HG03457 (cell line): ENCODE measurements at regions not wholly inside any gene's neighbourhood (a gene's known extent, or its start where the extent isn't known, plus 50 kb on each side); places are given as distances from the start of the nearest gene placed in this dataset.
"Not testable (repeated sequence)": the region's sequence is repeated elsewhere in the genome, so short reads cannot be mapped to it uniquely, and the experiment has no call there.

Experiments
- ATAC-seq: cut with Tn5 transposase; IDR thresholded peaks from one replicate; pipeline ENCODE4 v1.9.1; 2021; ENCODE audit warnings: moderate number of reproducible peaks; ENCODE audit not compliant: unreplicated experiment

DNA sequence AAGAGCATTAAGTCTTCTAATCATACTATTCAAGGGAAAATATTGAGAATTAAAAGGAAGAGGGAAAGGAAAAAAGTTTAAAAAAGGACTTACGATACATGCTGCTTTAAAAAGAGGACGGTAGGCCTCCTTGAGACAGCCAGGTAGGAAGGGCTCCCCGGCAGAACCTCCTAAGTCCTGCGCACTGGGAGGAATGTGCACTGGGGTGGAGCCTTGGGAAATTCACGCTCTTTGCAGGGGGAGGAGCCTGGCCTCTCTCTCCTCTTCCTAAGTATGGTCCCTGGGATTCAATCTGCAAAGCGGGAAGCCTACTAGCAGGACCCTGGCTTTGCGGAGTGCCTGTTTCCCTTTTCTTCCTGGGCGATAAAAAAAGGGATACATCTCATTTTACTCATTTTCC is 553.0 kb downstream of the RPS29 start:
- no peak for ATAC-seq

DNA sequence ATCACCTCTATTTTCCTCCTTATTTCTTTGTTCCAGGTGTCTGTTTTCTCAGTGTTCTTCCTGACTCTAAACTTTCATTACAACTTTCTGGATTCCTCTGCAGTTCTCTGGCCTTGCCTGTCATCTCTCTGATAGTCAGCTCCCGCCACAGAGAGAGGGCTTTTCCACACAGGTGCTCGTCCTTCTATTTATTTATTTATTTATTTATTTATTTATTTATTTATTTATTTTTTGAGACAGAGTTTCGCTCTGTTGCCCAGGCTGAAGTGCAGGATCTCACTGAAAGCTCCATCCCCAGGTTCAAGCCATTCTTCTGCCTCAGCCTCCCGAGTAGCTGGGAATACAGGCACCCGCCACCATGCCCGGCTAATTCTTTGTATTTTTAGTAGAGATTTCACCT is 554.5 kb downstream of the RPS29 start:
- ATAC-seq = not testable (repeated sequence)

DNA sequence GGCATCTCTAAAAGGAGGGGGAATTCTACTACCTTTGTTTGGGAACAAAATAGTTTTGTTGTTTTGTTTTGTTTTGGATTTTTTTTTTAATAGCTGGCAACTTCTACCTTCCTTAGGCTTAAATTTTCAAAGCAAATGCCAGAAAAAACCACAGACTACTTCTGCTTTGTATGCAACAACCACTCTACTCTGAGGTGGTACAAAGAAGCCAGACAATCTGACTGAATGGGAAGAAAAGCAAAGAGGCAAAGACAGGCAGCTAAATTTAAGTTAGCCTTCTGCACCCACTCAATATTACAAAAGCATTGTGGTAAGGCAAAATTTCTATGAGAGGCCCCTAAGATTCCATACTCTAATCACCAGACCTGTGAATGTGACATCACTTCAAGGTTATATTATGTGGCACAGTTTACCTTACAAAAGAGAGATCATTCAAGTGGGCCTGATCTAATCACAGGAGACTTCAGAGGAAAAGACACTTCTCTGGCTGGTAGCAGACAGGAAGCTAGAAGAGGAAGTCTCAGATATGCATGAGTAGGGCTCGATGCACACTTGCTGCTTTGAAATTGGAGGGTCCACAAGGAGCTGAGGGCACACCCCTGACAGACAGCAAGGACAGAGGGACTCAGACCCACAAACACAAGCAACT is 566.6 kb downstream of the RPS29 start:
- no peak for ATAC-seq

- ATAC-seq = no peak
Observed at GRCh38 chr14:49017447-49017846, 568.7 kb downstream of the RPS29 start.

DNA sequence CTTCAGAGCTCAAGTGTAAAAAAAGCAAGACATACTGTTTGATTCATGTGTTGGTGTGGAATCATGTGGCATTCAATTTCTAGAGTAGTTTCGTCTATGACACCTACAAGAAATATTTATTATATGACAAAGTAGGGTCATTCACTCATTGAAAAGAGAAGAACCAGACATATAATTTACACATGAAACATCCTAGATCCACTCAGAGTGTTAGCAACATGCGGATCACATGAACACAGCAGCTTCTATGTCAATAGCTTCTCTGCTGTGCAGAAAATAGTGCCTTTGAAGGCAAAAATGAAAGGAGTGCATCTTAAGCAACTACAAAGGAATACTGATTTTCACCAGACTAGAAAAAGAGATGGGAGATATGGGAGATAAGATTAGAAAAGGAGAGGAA is 569.8 kb downstream of the RPS29 start:
- ATAC-seq = no peak

DNA sequence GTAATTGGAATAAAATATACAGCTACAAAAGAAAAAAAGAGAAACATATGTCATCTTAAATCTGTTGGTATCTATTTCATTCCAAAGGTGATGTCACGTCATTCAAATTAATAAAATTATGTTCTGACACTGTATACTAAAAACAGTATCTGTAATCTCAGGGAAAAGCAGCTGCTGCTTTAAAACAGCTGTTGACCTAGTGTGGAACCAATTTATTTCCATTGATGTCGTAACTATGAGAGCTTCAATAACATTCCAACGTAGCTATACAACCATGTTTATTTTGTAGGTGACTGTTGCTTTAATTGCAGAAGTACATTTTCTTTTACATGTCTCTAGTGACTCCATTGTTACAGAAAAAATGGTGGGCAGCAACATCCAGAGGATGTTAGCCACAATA is 571.7 kb downstream of the RPS29 start:
- ATAC-seq = no peak

DNA sequence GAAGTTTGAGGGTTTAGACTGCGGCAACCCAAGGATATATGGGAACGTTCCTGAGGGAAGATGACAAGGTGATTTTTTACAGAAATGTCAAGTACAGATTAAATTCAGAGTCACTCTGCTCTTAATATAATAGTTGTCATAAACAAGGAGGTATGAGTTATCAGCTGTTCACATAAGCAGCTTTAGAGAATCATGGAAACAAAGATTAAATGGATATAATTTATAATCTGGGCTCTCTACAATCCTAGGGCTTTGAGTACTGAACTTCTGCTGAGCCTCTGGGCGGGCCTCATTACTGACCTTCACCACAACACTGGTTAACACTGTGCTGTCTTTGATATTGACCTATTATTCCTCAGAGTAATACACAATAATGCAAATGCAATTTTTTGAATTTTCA is 577.8 kb downstream of the RPS29 start:
- ATAC-seq = no peak

DNA sequence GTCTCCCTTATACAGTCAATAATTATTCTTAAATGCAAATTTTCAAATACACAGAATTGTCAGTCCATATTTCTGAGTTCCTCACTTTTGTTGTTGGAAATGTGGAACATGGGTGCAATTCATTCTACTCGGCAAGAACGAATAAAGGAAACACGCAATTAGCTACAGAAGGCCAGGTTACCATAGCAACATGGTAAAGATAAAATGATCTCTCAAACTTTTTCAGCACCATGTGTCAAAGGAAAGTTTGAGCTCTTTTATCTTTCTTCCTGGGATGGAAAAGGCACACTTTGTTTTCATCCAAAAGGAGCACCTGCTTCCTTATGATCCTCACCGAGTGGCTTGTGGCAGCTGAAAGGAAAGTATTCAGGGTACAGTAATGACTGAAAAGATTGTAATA is 595.0 kb downstream of the RPS29 start:
- no peak for ATAC-seq

GRCh38 chr14:48983351-48983888 is 602.8 kb downstream of the RPS29 start:
- no peak for ATAC-seq

DNA sequence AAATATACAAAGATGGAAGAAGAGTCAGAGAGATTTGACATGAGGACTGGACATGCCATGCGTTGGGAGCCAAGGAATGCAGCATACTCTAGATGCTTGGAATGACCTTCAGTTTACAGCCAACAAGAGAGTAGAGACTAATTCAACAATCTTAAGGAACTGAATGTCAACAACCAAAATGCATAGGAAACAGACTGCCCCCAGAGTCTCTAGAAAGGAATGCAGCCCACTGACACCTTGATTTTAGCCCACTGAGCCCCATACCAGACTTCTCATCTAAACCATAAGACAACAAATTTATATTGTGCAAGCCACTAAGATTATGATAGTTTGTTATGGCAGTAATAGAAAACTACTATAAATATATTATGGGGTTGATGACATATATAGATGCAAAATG is 611.2 kb downstream of the RPS29 start:
- no peak for ATAC-seq

DNA sequence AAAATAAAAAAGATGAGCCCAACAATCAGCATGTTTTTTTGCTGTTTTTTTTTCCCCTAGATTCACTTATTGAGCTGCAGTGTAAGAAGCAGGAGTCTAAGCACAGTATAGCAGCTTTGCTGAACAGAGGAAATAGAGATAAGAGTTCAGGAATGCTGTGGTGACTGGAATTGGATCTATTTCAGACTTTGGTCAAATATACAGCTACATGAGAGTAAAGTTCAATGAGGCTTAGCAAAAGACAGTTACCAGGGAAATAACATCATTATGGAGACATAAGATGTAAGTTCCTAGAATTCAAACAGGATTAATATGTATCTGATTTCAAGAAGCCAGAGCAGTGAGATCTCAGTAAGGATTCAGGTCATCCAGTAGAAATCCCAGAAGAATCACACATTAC is 613.0 kb downstream of the RPS29 start:
- no peak for ATAC-seq

- no peak for ATAC-seq
Observed at GRCh38 chr14:48970943-48971342, 615.2 kb downstream of the RPS29 start.

- ATAC-seq = no peak
Observed at GRCh38 chr14:48967419-48967818, 618.8 kb downstream of the RPS29 start.

GRCh38 chr14:48963231-48963790 is 622.9 kb downstream of the RPS29 start:
- ATAC-seq = no peak

- no peak for ATAC-seq
Observed at GRCh38 chr14:48957486-48957885, 628.7 kb downstream of the RPS29 start.

- ATAC-seq = no peak
Observed at GRCh38 chr14:48955857-48956256, 630.3 kb downstream of the RPS29 start.

DNA sequence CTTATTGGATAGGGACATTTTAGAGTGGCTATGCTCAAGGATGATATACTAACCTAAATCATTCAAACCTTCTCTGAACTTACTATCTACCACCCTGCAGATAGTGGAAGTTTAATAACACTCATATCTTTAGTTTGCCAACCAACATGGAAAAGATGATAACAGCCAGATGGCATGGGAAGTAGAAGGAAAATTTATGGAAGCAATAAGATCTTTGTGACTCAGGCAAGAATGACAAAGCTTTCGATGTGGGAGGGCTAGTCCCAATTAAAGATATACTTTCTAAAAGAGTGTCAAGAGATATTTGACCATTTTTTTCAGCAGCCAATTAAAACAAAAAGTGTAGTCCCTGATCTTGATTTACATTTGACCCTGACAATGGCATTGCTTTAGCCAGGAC is 631.7 kb downstream of the RPS29 start:
- no peak for ATAC-seq

DNA sequence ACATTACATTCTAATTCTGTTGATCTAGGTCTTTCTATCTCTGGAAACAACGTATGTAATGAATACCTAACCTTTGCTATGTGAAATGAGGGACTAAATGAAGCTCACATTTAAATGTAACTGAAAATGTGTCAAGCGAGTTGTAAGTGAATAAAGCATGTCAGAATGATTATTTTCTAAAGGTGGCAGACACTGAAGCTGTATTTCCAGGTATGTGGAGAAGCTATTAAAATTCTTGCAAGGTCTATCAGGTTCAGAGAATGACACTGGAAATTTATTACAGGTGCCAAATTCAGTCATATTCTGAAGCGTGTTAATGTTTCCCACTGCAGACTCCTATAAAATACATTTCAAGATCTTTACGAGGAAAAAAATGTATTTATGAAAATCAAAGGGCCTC is 641.4 kb downstream of the RPS29 start:
- no peak for ATAC-seq

GRCh38 chr14:48943913-48944312 is 642.3 kb downstream of the RPS29 start:
- ATAC-seq = no peak

DNA sequence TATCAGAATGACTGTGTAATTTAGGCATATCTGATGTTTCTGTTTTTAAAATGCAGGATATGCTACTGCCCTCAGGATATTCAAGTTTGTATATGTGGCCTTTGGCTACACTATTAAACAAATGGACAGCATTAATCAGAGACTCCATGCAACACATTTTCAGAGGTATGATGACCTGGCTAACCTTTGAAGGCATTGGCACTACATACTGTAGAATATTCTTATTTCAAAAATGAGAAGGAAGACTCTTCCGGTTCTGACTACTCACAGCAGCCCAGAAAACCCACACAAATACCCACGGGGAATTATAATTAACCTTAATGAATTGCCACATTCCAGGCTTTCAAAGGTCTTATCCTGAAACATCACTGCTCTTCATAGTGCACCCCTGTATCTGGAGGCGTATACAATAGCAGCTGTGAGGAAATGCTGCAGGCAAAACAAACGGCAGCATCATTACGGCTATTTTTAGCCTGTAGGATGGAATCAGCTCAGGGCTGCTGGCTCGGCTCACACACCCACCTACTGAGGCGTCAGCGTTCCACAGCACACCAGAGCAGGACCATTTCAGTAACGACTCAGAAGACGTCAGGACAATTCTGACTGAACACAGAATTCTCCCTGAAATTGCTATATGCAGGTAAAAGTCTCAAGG is 648.5 kb downstream of the RPS29 start:
- ATAC-seq = no peak

DNA sequence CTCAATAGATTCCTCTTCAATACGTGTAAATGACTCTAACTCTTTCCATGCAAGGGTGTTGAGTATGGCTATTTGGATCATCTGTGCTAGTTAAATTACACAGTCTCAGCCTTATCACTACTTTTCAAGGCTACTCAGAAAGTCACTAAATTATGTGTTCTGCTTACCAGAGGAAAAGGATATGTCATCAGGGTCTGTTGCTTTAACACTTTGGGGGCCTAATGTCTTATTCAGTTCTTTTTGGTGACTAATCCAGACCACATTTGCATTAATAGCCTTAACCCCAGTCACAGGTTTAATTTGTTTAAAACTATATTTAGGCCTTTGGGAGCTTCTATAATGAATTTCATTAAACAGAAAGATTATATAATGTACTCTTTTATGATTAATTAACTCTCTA is 649.3 kb downstream of the RPS29 start:
- no peak for ATAC-seq

DNA sequence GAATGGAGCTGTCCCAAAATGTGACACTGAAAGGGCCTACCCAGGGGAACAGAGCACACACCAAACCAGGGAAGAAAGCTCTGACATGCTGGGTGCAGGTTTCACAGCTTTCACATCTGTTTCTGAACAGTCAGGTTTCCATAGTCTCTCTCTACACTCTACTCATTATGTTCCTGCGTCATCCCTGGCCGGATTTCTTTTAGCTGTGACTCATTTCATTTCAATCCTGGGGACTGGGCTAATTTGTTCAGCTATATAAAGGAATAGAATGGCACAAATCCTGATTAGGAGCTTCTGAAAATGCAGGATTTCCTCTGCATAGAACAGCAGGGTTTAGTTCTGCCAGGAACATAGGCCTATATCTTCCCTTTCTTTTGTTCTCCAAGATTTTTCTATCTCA is 649.8 kb downstream of the RPS29 start:
- no peak for ATAC-seq
